Dendritic cell treated with granulocyte-macrophage colony-stimulating factor and Interleukin-4, amounts not matched to agents 40 ng/mL and 50 ng/mL, for 4 days (primary cell): ENCODE measurements at regions not wholly inside any gene's neighbourhood (a gene's known extent, or its start where the extent isn't known, plus 50 kb on each side); places are given as distances from the start of the nearest gene placed in this dataset.

Experiments used
- H3K27ac Mint-ChIP-seq: one replicate; pipeline ENCODE4 v1.8.0; 2022; ENCODE audit warnings: mild to moderate bottlenecking, mixed read lengths
- H3K27me3 Mint-ChIP-seq: one replicate; pipeline ENCODE4 v1.8.0; 2022; ENCODE audit warnings: mild to moderate bottlenecking, mixed read lengths
- H3K36me3 Mint-ChIP-seq: one replicate; pipeline ENCODE4 v1.8.0; 2022; ENCODE audit warnings: low read depth, mixed read lengths
- H3K4me1 Mint-ChIP-seq: one replicate; pipeline ENCODE4 v1.8.0; 2022; ENCODE audit warnings: low read depth, mixed read lengths
- H3K4me3 Mint-ChIP-seq: one replicate; pipeline ENCODE4 v1.8.0; 2022; ENCODE audit warnings: mild to moderate bottlenecking, moderate library complexity, mixed read lengths
- H3K9me3 Mint-ChIP-seq: one replicate; pipeline ENCODE4 v1.8.0; 2022; ENCODE audit warnings: mixed read lengths
- intact Hi-C: fragments of 100-400 bp; cut with micrococcal nuclease; formaldehyde crosslinking; loops from one replicate; pipeline ENCODE4 v1.15.0; 2022

DNA sequence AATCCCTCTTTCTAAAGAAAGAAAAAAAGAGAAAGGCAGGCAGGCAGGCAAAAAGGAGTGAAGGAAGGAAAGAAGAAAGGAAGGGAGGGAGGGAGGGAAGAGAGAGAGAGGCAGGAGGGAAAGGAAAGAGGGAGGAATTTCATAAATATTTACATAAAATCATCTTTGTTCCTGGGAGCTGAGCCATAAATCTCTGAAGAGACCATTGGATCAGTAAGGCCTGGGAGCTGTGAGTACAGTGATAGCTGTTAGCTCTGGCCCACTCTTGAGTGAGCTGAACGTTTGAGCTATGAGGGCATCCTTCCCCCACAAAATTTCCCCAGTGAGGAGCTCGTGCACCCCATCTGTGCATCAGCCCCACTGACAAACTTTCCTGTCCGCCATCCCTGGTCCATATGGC, 224.0 kb downstream of the SOD2 start:
- Mint-ChIP-seq H3K27ac (no peak overlapping the region), H3K9me3 (peaks cover 14% of the 10 kb centered on the region), H3K36me3 (no peaks in the 10 kb centered on the region), H3K27me3 (no peaks in the 10 kb centered on the region), H3K4me3 (no peak overlapping the region), H3K4me1 (peaks cover 6% of the 10 kb centered on the region)
- intact Hi-C loops, result no loop called here

DNA sequence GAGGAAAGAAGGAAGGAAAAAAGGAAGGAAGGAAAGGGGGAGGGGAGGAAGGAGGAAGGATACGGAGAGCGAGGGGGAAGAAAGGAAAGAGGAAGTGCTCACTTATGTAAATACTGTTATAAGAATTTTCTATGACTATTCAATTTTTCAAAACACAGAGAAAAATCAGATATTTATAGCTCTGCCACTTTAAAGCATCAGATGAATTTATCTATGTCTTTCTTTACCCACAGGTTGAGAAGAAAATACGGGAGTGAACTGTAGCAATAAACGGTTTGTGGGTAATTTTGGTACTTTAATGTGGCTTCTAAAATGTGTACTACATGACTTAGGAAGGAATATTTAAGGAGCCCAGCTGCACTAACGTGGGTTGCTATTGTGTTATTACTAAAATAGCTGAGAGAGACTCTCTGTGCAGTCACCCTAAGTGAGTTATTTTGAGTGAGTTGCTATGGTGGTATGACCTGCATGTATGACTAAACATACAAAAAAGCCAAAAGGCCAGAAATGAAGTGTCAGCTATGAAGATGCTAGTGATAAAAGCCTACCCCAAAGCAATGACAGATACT, 225.5 kb downstream of the SOD2 start:
- peaks cover 6% of the 10 kb centered on the region for H3K4me1 Mint-ChIP-seq
- H3K9me3 Mint-ChIP-seq, result peaks cover 11% of the 10 kb centered on the region
- H3K4me3 Mint-ChIP-seq, result no peak overlapping the region
- intact Hi-C loops, result no loop called here
- H3K36me3 Mint-ChIP-seq, result no peaks in the 10 kb centered on the region
- no peak overlapping the region for H3K27ac Mint-ChIP-seq
- no peaks in the 10 kb centered on the region for H3K27me3 Mint-ChIP-seq

DNA sequence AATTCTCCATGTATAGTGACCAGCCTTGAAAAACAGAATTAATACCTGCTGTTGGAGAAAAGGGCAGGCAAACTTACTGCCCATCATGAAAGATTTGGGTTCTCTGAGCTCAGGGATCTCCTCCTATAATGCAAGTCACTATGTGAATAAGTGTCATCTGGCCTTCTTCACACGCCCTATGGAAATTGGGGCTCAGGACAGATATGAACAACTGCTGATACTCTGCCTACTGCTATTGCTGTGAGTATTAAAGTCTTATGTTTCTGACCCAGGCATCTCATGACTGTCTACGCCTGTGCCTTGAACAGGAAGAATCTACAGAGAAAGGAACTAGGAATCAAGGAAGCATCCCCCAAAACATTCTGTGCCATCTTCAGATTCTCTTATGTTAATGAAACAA, 226.1 kb downstream of the SOD2 start:
- Mint-ChIP-seq H3K27ac (no peak overlapping the region), H3K9me3 (peaks cover 5% of the 10 kb centered on the region), H3K36me3 (no peaks in the 10 kb centered on the region), H3K4me3 (no peak overlapping the region), H3K4me1 (peaks cover 6% of the 10 kb centered on the region), H3K27me3 (no peaks in the 10 kb centered on the region)
- intact Hi-C loops, result no loop called here

DNA sequence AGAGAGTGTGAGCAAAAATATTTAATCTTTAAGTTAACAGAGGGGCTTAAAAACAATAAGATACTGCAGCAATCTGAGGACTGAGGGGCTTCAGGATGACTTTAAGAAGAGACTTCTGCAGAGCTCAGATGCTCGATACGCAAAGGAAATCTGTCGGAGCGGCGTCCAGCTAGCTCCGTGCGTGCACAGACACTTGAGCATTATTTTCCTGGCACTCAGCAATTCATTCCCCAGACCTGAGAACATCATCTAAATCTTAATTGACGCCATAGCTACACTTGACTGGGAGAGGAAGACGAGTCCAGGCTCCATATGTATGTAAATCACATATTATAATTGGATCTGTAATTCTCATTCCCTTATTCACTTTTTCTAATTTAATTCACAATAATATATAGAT, 228.2 kb downstream of the SOD2 start:
- H3K27ac Mint-ChIP-seq, result no peak overlapping the region
- intact Hi-C loops, result loop anchor here (5.0 kb wide), 1 partner anchor 293 kb away; no protein-coding TSS in a partner anchor

DNA sequence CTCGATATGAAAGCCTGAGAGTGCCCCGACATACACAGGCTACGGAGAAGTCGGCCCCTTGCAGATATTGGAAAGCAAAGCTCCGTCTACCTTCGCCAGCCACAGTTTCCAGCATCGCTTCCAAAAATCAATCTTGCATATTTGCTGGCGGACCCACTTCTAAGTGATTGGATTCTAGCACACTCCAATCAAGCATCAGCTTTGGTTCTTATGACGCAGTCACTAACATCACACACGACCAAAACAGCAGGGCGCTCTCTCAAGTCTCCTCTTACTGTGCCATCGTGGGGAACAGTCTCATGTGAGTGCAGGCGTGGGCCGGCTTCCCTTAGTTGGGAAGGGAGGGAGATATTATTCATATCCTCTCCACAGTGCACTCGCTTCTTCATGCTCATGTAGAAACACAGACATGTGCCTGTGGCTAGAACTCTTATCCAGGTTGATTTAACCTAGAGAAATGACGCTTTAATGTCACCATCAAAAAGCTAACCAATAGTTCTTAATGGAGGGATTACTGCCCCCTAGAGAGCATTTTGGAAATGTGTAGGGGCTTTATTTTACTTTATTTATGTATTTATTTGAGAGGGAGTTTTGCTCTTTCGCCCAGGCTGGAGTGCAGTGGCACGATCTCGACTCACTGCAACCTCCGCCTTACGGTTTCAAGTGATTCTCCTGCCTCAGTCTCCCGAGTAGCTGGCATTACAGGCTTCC, 229.8 kb downstream of the SOD2 start:
- intact Hi-C loops, result loop anchor here (5.0 kb wide), 1 partner anchor 291 kb away; no protein-coding TSS in a partner anchor
- peaks cover 6% of the 10 kb centered on the region for H3K4me1 Mint-ChIP-seq
- H3K36me3 Mint-ChIP-seq, result no peaks in the 10 kb centered on the region
- H3K27me3 Mint-ChIP-seq, result peaks cover 3% of the 10 kb centered on the region
- H3K4me3 Mint-ChIP-seq, result no peak overlapping the region
- no peak overlapping the region for H3K27ac Mint-ChIP-seq
- no peaks in the 10 kb centered on the region for H3K9me3 Mint-ChIP-seq

More for the DNA sequence above, 228.2 kb downstream of the SOD2 start:
- no peak overlapping the region for H3K4me3 Mint-ChIP-seq
- no peaks in the 10 kb centered on the region for H3K36me3 Mint-ChIP-seq
- no peaks in the 10 kb centered on the region for H3K9me3 Mint-ChIP-seq
- peaks cover 3% of the 10 kb centered on the region for H3K27me3 Mint-ChIP-seq
- peaks cover 6% of the 10 kb centered on the region for H3K4me1 Mint-ChIP-seq

DNA sequence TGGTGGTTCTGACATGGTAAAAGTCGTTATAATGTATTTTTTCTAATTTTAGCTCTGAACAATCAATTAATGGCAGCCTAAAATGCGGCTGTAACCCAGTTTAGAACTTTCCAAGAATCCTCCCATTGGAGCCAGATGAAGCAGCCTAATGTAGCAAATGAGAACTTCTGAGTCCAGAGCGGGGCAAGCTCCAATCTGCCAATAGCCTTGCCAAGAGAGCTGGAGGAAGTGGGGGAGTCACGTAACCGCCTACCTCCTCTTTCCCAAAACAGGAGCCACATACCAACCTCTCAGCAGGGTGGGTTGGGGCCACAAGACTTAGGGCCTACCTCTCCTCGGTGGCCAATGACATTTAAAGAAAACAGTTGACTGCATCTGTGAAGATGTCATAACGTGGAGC, 230.6 kb downstream of the SOD2 start:
- Mint-ChIP-seq H3K9me3 (no peaks in the 10 kb centered on the region), H3K36me3 (no peaks in the 10 kb centered on the region), H3K27ac (no peak overlapping the region), H3K4me3 (no peak overlapping the region), H3K4me1 (peaks cover 5% of the 10 kb centered on the region), H3K27me3 (peaks cover 3% of the 10 kb centered on the region)
- intact Hi-C loops, result loop anchor here (5.0 kb wide), 1 partner anchor 290 kb away; no protein-coding TSS in a partner anchor

DNA sequence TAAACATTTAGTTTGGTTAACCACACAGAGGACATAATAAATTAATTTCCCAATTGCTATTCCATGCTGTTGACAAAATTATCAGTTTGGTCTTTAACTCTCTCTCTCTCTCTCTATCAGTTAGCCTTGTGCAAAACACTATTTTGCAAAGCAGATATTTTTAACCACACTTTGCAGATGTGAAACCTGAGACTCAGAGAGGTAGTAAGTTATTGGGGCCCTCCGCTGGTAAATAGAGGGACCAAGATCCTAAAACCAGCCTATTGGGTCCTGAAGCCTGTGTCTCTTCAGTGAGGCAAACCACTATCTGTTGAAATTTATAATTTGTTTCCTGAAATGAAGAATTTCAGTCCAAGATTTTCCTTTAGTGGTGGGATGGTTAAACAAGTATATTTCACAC, 231.0 kb downstream of the SOD2 start:
- no peaks in the 10 kb centered on the region for H3K9me3 Mint-ChIP-seq
- intact Hi-C loops, result loop anchor here (5.0 kb wide), 1 partner anchor 290 kb away; no protein-coding TSS in a partner anchor
- no peaks in the 10 kb centered on the region for H3K36me3 Mint-ChIP-seq
- H3K4me3 Mint-ChIP-seq, result no peak overlapping the region
- H3K27me3 Mint-ChIP-seq, result peaks cover 3% of the 10 kb centered on the region
- peaks cover under 1% of the 10 kb centered on the region for H3K4me1 Mint-ChIP-seq
- no peak overlapping the region for H3K27ac Mint-ChIP-seq

DNA sequence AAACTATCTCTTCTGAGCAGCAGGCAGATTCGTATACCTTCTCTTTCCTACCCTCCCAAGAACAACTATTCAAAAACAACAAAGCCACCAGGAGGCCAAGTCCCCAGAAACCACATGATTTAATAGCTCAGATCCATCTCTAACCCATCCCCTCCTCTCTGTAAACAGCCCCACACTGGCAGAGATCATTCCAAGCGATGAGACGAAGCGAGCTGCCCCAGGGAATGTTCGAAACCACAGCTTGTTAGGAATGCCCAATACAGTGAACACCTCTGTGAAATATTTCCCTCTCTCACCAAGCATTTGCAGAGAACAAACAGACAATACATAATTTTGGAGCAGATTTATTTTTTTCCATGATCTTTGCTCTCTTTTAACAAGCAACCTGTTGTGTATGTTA, 231.8 kb downstream of the SOD2 start:
- intact Hi-C loops, result loop anchor here (5.0 kb wide), 1 partner anchor 289 kb away; no protein-coding TSS in a partner anchor
- no peak overlapping the region for H3K27ac Mint-ChIP-seq
- H3K27me3 Mint-ChIP-seq, result peaks cover 3% of the 10 kb centered on the region
- no peaks in the 10 kb centered on the region for H3K36me3 Mint-ChIP-seq
- no peaks in the 10 kb centered on the region for H3K9me3 Mint-ChIP-seq
- H3K4me3 Mint-ChIP-seq, result no peak overlapping the region
- H3K4me1 Mint-ChIP-seq, result no peaks in the 10 kb centered on the region

DNA sequence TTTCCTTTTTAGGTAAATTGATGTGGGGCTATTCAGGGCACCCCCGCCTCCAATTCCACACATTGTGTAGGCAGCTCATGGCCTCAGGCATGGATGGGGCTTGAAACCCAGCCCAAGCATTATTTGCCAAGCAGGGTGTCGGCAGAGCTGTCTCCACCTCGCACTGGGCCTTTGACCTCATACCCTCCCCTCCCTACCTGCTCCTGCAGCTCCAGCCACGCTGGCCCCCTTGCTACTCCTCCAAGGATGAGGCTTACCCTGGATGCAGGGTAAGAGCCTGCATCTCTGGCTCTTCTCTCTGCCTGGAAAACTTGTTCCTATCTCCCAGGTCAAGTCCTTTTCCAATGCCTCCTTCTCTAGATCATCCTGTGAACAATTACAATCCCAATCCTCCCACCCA, 232.6 kb downstream of the SOD2 start:
- Mint-ChIP-seq H3K9me3 (no peaks in the 10 kb centered on the region), H3K27me3 (peaks cover 3% of the 10 kb centered on the region), H3K4me3 (no peak overlapping the region), H3K4me1 (no peaks in the 10 kb centered on the region), H3K27ac (no peak overlapping the region), H3K36me3 (no peaks in the 10 kb centered on the region)
- intact Hi-C loops, result loop anchor here (5.0 kb wide), 1 partner anchor 288 kb away; no protein-coding TSS in a partner anchor

DNA sequence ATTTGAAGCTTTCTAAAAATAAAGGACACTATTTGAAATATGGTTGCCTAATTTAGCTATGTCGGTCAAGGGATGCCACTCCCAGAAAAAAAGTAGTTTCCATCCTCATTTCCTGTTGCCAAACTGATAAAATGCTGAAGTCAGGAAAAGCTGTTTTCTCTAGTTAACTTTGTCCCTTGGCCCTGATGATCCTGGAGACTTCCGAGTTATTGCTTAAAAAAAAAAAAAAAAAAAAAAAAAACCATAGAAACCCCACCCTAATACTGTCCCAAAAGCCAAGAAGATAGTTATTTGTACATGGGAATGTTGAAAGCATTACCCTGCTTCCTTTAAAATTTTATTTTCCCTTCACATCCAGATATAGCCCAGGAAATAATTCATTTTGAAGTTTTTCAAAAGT, 236.7 kb downstream of the SOD2 start:
- H3K36me3 Mint-ChIP-seq, result no peaks in the 10 kb centered on the region
- no peak overlapping the region for H3K4me3 Mint-ChIP-seq
- no peak overlapping the region for H3K27ac Mint-ChIP-seq
- no peaks in the 10 kb centered on the region for H3K4me1 Mint-ChIP-seq
- no peaks in the 10 kb centered on the region for H3K9me3 Mint-ChIP-seq
- intact Hi-C loops, result no loop called here
- peaks cover 3% of the 10 kb centered on the region for H3K27me3 Mint-ChIP-seq

DNA sequence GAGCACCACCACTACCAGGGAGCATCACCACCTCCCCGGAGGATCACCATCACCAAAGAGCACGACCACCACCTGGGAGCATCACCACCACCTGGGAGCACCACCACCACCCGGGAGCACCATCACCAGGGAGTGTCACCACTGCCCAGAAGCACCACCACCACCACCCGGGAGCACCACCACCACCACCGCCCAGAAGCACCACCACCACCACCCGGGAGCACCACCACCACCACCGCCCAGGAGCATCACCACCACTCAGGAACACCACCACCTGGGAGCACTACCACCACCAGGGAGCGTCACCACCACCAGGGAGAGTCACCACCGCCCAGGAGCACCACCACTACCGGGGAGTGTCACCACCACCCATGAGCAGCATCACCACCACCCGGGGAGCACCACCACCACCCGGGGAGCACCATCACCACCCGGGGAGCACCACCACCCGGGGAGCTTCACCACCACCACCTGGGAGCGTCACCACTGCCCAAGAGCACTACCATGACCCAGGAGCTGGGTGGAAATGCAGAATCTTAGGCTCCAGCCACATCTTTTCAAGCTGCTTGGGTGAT, 237.3 kb downstream of the SOD2 start:
- Mint-ChIP-seq H3K4me1 (no peaks in the 10 kb centered on the region), H3K9me3 (no peaks in the 10 kb centered on the region)
- intact Hi-C loops, result no loop called here

DNA sequence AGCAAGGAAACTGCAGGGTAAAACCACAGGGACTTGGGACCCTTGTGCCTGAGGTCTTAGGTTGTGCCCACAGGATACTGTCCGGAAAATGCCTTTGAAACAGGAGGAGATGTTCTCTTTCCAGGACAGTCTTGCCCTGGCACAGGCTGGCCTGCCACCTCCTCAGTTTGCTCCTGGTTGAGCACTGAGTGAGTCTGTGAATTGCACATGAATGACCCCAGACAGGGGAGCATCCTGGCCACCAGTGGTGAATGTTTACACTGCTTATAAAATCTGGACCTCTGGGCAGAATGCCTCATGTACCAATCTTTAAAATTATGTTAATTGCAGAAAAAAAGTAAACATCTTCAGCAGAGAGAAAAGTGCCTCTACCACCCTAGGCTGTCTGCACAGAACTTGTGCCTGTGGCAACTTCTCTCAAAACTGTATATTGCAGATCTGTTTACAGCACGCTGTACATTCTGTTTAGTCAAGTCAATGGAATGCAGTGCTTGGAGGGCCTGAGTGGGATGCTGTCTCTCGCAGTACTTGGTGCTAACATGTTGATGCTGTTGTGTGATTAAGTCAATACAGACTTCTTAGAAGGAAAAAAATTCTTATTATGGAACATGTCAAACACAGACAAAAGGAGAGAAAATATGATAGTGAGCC, 242.1 kb downstream of the SOD2 start:
- H3K4me1 Mint-ChIP-seq, result no peaks in the 10 kb centered on the region
- no peaks in the 10 kb centered on the region for H3K27me3 Mint-ChIP-seq
- intact Hi-C loops, result no loop called here
- no peak overlapping the region for H3K27ac Mint-ChIP-seq
- no peaks in the 10 kb centered on the region for H3K36me3 Mint-ChIP-seq
- H3K9me3 Mint-ChIP-seq, result no peaks in the 10 kb centered on the region
- no peak overlapping the region for H3K4me3 Mint-ChIP-seq

More for the DNA sequence above, 237.3 kb downstream of the SOD2 start:
- Mint-ChIP-seq H3K27ac (no peak overlapping the region), H3K36me3 (no peaks in the 10 kb centered on the region), H3K4me3 (no peak overlapping the region), H3K27me3 (peaks cover 1% of the 10 kb centered on the region)

DNA sequence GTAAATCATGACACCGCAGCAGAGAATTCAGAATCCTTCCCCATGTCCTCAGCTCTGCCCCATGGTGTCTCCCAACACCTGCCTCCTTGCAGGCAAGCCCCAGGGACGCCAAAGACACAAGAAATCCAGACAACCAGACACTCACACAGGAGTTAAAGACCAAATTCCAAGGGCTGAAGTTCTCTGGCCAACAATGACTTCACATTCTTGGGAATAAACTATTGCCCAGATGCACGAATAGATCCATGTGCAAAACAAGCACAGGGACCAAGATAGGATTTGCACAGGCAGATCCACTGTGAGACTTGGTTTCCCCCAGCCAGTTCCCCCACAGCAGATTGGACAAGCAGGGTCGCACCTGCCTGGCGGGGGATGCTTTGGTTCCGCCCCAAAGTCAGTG, 246.7 kb downstream of the SOD2 start:
- Mint-ChIP-seq H3K36me3 (no peaks in the 10 kb centered on the region), H3K27me3 (no peaks in the 10 kb centered on the region), H3K4me3 (no peak overlapping the region), H3K9me3 (no peaks in the 10 kb centered on the region), H3K27ac (no peak overlapping the region), H3K4me1 (no peaks in the 10 kb centered on the region)
- intact Hi-C loops, result no loop called here

DNA sequence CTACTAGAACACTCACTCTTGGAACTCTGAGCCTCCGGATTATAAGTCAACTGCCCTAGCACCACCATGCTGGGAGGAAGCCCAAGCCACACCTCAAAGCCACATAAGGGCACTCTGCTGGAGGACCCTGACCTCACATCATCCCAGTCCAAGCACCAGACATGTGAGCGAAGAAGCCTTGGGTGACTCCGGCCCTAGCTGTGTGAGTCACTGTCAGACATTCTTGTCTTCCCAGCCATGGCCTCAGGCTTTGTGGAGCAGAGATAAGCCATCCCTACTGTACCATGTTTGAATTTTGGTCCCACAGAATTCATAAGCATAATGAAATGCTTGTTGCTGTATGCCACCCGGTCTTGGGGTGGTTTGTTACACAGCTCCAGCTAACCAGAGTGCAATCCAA, 247.7 kb downstream of the SOD2 start:
- no peaks in the 10 kb centered on the region for H3K4me1 Mint-ChIP-seq
- H3K4me3 Mint-ChIP-seq, result no peak overlapping the region
- no peaks in the 10 kb centered on the region for H3K36me3 Mint-ChIP-seq
- no peaks in the 10 kb centered on the region for H3K9me3 Mint-ChIP-seq
- intact Hi-C loops, result no loop called here
- H3K27ac Mint-ChIP-seq, result no peak overlapping the region
- H3K27me3 Mint-ChIP-seq, result peaks cover 2% of the 10 kb centered on the region
